Stomach (tissue), 8 donors: ENCODE measurements at regions not wholly inside any gene's neighbourhood (a gene's known extent, or its start where the extent isn't known, plus 50 kb on each side); places are given as distances from the start of the nearest gene placed in this dataset.

ENCODE experiments used
- DNase-seq, 2 donors: peaks; one replicate each; pipeline versions ENCODE4 v3.0.0 to v3.0.0-alpha.2; 2013 to 2019
- H3K27ac ChIP-seq, 5 donors: fragments of 200-600 bp in 4 of 5; sonication (generic) in 4 of 5; one replicate each; pipeline ENCODE4 v1.5.1; 2013 to 2019; ENCODE audit warnings: mild to moderate bottlenecking in 1 of 5, moderate library complexity in 1 of 5
- H3K27me3 ChIP-seq, 3 donors: fragments of 200-600 bp; sonication (generic); one replicate each; pipeline ENCODE4 v1.5.1; 2017 to 2019; ENCODE audit warnings: mixed run types in 1 of 3
- H3K36me3 ChIP-seq, 4 donors: fragments of 200-600 bp; sonication (generic); 1 replicate in 3 of 4; 2 replicates in 1 of 4; pipeline ENCODE4 v1.5.1; 2016 to 2019
- H3K4me1 ChIP-seq, 4 donors: fragments of 200-600 bp; sonication (generic); one replicate each; pipeline ENCODE4 v1.5.1; 2016 to 2019
- H3K4me3 ChIP-seq, 4 donors: fragments of 200-600 bp; sonication (generic) in 3 of 4; one replicate each; pipeline ENCODE4 v1.5.1; 2016 to 2019; ENCODE audit warnings: mild to moderate bottlenecking in 1 of 4
- H3K9me3 ChIP-seq, 4 donors: fragments of 200-600 bp; sonication (generic); one replicate each; pipeline ENCODE4 v1.5.1; 2016 to 2019
- EP300 ChIP-seq: sonication (generic); formaldehyde crosslinking; IDR thresholded peaks from one replicate; pipeline ENCODE4 v1.6.1; 2017; ENCODE audit warnings: antibody characterized with exemption
- POLR2A ChIP-seq, 4 donors: fragments of 450-650 bp; IDR thresholded peaks; one replicate each; pipeline ENCODE4 v1.6.1; 2016; ENCODE audit warnings: antibody characterized with exemption in 4 of 4, control low read depth in 2 of 4, mild to moderate bottlenecking in 1 of 4, moderate library complexity in 1 of 4
- POLR2AphosphoS5 ChIP-seq, 3 donors: sonication (generic); formaldehyde crosslinking; IDR thresholded peaks; one replicate each; pipeline ENCODE4 v1.6.1; 2016; ENCODE audit warnings: antibody characterized with exemption in 3 of 3
- WGBS, 5 donors: extraction: QIAGEN DNeasy Blood & Tissue Kit in 3 of 5; methylation state at CpG; one replicate each; pipeline versions ENCODE4 v1.1.5 to v1.1.7; 2013 to 2018; 5-methylcytosine and 5-hydroxymethylcytosine counted together
- intact Hi-C: fragments of 100-400 bp; cut with DNase I; formaldehyde crosslinking; loops from one replicate; pipeline ENCODE4 v1.15.1; 2023; ENCODE audit warnings: low total_unique reads
- TF ChIP-seq, protein P1 (sequence below), 7 experiments: fragments of 450-650 bp in 4 of 7; fragments of 200-600 bp in 3 of 7; sonication (generic) in 3 of 7; IDR thresholded peaks; one replicate each; pipeline ENCODE4 v1.5.1; 2016 to 2019; ENCODE audit warnings: antibody characterized with exemption in 7 of 7, control low read depth in 2 of 7, mild to moderate bottlenecking in 1 of 7
- donor health status: healthy with polysubstance abuse.
- donor health status: Bipolar disorder and iron deficiency.
- donor health status: healthy.

DNA sequence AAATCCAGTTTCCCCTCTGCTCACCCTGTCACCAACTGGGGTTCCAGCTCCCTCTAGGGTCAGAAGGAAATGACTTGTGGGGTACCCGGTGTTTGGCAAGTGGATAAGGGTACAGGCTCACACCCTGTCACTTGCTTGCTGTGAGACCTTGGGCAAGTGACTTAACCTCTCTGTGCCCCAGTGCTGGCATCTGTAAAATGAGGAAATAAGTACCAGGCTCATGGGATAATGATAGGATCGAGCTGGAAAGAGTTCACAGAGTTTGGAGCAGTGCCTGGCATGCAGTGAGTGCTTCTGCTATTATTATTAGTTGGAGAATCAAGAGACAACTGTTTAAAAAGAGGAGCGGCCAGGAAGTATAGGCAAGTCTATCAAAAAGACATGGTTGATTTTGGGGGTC is 53.7 kb upstream of the DLX4 start:
- Histone ChIP-seq H3K4me1 (peaks cover 4 to 10% (median 8%) of the 10 kb centered on the region in 4 donors), H3K27ac (no peak overlapping the region), H3K27me3 (peaks cover 4 to 83% (median 48%) of the 10 kb centered on the region in 3 donors), H3K9me3 (no peaks in the 10 kb centered on the region), H3K4me3 (no peak overlapping the region), H3K36me3 (no peaks in the 10 kb centered on the region)
- TF ChIP-seq POLR2AphosphoS5 (IDR thresholded peaks at IDR 0.05) (no peak), POLR2A (IDR thresholded peaks at IDR 0.05) (no peak), EP300 (no peak)
- TF ChIP-seq, protein P1, sequence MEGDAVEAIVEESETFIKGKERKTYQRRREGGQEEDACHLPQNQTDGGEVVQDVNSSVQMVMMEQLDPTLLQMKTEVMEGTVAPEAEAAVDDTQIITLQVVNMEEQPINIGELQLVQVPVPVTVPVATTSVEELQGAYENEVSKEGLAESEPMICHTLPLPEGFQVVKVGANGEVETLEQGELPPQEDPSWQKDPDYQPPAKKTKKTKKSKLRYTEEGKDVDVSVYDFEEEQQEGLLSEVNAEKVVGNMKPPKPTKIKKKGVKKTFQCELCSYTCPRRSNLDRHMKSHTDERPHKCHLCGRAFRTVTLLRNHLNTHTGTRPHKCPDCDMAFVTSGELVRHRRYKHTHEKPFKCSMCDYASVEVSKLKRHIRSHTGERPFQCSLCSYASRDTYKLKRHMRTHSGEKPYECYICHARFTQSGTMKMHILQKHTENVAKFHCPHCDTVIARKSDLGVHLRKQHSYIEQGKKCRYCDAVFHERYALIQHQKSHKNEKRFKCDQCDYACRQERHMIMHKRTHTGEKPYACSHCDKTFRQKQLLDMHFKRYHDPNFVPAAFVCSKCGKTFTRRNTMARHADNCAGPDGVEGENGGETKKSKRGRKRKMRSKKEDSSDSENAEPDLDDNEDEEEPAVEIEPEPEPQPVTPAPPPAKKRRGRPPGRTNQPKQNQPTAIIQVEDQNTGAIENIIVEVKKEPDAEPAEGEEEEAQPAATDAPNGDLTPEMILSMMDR (IDR thresholded peaks at IDR 0.05): no peak
- DNase-seq: no peak
- intact Hi-C loops: no loop called here
- 38 to 55% (median 40%) methylated on average over 3 of the region's 3 CpGs for WGBS, 5 donors

DNA sequence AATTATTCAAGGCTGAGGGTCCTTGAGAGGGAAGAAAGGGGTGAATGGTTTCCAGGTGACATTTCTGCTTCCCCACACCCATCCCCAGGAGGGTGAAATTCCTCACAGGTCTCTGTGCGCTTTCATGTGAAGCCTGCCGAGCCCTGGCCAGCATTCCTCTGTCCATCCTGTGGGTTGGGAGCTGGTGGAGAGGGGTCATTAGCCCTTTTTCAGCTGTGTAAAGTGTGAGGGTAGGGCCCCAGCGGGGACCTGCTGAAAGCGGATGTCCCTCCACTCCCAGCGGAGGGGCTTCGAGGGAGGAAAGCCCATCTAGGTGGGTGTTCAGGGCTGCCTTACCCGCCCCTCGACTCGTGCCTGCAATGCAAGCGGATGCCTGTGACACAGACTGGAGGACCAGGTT is 53.3 kb upstream of the DLX4 start:
- no peaks in the 10 kb centered on the region for H3K9me3 ChIP-seq

DNA sequence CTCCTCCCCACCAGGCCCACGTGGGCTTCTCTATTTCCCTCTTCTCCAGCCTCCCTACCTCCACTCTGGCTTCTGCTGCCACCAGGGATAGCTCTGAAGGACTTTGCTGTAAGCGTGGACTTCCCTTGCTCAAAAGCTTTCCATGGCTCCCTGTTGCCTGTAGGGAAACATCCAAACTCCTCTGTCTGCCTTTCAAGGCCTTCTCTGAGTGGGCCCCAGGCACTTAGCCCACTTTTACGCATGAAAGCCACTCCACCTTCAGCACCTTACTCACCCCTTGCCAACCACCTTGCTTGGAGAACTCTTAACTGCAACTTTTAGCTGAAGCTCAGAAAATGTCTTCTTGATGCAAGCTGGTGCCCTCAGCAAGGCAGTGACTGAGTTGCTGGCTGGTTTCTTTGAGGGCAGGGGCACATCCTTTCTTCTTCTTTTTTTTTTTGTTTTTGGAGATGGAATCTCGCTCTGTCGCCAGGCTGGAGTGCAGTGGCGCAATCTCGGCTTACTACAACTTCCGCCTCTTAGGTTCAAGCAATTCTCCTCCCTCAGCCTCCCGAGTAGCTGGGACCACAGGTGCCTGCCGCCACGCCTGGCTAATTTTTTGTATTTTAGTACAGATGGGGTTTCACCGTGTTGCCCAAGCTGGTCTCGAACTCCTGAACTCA is 52.0 kb upstream of the DLX4 start:
- DNase-seq: no peak
- no peaks in the 10 kb centered on the region for H3K9me3 ChIP-seq
- no peak overlapping the region for H3K27ac ChIP-seq
- no peaks in the 10 kb centered on the region for H3K4me1 ChIP-seq
- intact Hi-C loops: no loop called here
- 76 to 83% (median 81%) methylated on average over 13 of the region's 13 CpGs for WGBS, 5 donors
- H3K27me3 ChIP-seq: peaks cover 0 to 81% (median 30%) of the 10 kb centered on the region in 3 donors
- H3K4me3 ChIP-seq: no peak overlapping the region
- TF ChIP-seq, protein P1 (IDR thresholded peaks at IDR 0.05): no peak
- TF ChIP-seq EP300 (no peak), POLR2A (IDR thresholded peaks at IDR 0.05) (no peak), POLR2AphosphoS5 (IDR thresholded peaks at IDR 0.05) (no peak)
- H3K36me3 ChIP-seq: no peaks in the 10 kb centered on the region

More for the DNA sequence above, 53.3 kb upstream of the DLX4 start:
- intact Hi-C loops: no loop called here
- no peak overlapping the region for H3K27ac ChIP-seq
- TF ChIP-seq EP300 (no peak), POLR2A (IDR thresholded peaks at IDR 0.05) (no peak)
- TF ChIP-seq, protein P1 (IDR thresholded peaks at IDR 0.05): no peak
- 24 to 40% (median 38%) methylated on average over 7 to 10 of the region's 10 CpGs for WGBS, 5 donors
- H3K4me3 ChIP-seq: no peak overlapping the region
- no peak for DNase-seq
- peaks cover 0 to 83% (median 43%) of the 10 kb centered on the region in 3 donors for H3K27me3 ChIP-seq
- H3K36me3 ChIP-seq: no peaks in the 10 kb centered on the region
- H3K4me1 ChIP-seq: peaks cover 0 to 6% (median 4%) of the 10 kb centered on the region in 4 donors

DNA sequence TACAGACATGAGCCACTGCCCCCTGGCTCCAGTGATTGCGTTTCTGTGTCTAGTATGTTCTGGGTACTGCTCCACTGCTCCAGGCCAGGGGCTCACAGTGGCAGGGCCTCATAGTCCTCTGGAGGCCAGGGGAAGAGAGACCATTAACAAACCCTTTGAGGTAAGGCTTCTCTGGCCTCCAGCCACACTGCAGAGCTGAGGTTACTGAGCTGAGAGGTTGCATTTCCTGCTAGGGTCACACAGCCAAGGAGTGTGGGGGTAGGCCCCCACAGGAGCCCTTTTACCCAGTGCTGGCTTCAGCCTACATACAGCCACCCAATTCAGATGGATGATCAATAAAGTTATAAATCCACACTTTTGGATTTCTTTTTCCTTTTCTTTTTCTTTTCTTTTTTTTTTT is 50.4 kb upstream of the DLX4 start:
- TF ChIP-seq POLR2A (IDR thresholded peaks at IDR 0.05): no peak
- TF ChIP-seq POLR2AphosphoS5 (IDR thresholded peaks at IDR 0.05): no peak
- TF ChIP-seq, protein P1 (IDR thresholded peaks at IDR 0.05): no peak
- no peak for TF ChIP-seq EP300
- Histone ChIP-seq H3K4me3 (no peak overlapping the region), H3K27ac (no peak overlapping the region), H3K36me3 (no peaks in the 10 kb centered on the region), H3K4me1 (no peaks in the 10 kb centered on the region), H3K27me3 (peaks cover 0 to 81% (median 26%) of the 10 kb centered on the region in 3 donors), H3K9me3 (no peaks in the 10 kb centered on the region)
- intact Hi-C loops: no loop called here
- 80 to 100% (median 88%) methylated on average over 1 of the region's 1 CpG for WGBS, 5 donors
- DNase-seq: no peak
